Mesenchymal stem cell (in vitro differentiated cells and primary cell): ENCODE measurements at regions not wholly inside any gene's neighbourhood (a gene's known extent, or its start where the extent isn't known, plus 50 kb on each side); places are given as distances from the start of the nearest gene placed in this dataset.

Experiments
- DNase-seq: peaks from one replicate; pipeline ENCODE4 v3.0.0-alpha.2; 2013
- H2AFZ ChIP-seq: one replicate; pipeline ENCODE4 v1.6.1; 2013; ENCODE audit warnings: low read depth, mild to moderate bottlenecking, control low read depth, inconsistent platforms, low read length, moderate library complexity
- H2AK5ac ChIP-seq: 2 replicates; pipeline ENCODE4 v1.6.1; 2013; ENCODE audit warnings: low read length, moderate library complexity, mild to moderate bottlenecking, inconsistent platforms; ENCODE audit not compliant: severe bottlenecking
- H2BK120ac ChIP-seq: one replicate; pipeline ENCODE4 v1.6.1; 2013; ENCODE audit warnings: low read depth, mild to moderate bottlenecking, inconsistent platforms, low read length, moderate library complexity
- H2BK12ac ChIP-seq, 2 experiments: one replicate each; pipeline ENCODE4 v1.6.1; 2013; ENCODE audit warnings: inconsistent platforms in 2 of 2, low read length in 2 of 2, mild to moderate bottlenecking in 2 of 2, moderate library complexity in 2 of 2, control low read depth in 1 of 2
- H2BK15ac ChIP-seq: one replicate; pipeline ENCODE4 v1.6.1; 2013; ENCODE audit warnings: mild to moderate bottlenecking, low read depth, inconsistent platforms; ENCODE audit not compliant: poor library complexity, severe bottlenecking
- H2BK5ac ChIP-seq: 2 replicates; pipeline ENCODE4 v1.6.1; 2013; ENCODE audit warnings: low read depth, mild to moderate bottlenecking, low read length, control low read depth, inconsistent platforms; ENCODE audit not compliant: poor library complexity, severe bottlenecking
- H3K14ac ChIP-seq, 2 experiments: one replicate each; pipeline ENCODE4 v1.6.1; 2013; ENCODE audit warnings: inconsistent platforms in 2 of 2, low read length in 2 of 2, control low read depth in 1 of 2, mild to moderate bottlenecking in 1 of 2, moderate library complexity in 1 of 2
- H3K18ac ChIP-seq, 2 experiments: one replicate each; pipeline ENCODE4 v1.6.1; 2013; ENCODE audit warnings: inconsistent platforms in 2 of 2, low read length in 2 of 2, control low read depth in 1 of 2, low read depth in 1 of 2, mild to moderate bottlenecking in 1 of 2
- H3K23ac ChIP-seq, 2 experiments: one replicate each; pipeline ENCODE4 v1.6.1; 2013; ENCODE audit warnings: inconsistent platforms in 2 of 2, low read length in 2 of 2, mild to moderate bottlenecking in 2 of 2, moderate library complexity in 2 of 2, control low read depth in 1 of 2
- H3K27ac ChIP-seq: 2 replicates; pipeline ENCODE4 v1.5.1; 2013; ENCODE audit warnings: mild to moderate bottlenecking, moderate library complexity, low read length, control low read depth, inconsistent platforms; ENCODE audit not compliant: poor library complexity, severe bottlenecking
- H3K27me3 ChIP-seq, 2 experiments: 2 replicates each; pipeline versions ENCODE4 v1.6.1 to v1.7.0; 2013; ENCODE audit warnings: low read length in 2 of 2, mild to moderate bottlenecking in 2 of 2, moderate library complexity in 2 of 2, control low read depth in 1 of 2, inconsistent platforms in 1 of 2; ENCODE audit not compliant: control insufficient read depth in 1 of 2, insufficient read depth in 1 of 2
- H3K36me3 ChIP-seq, 2 experiments: 2 replicates each; pipeline versions ENCODE4 v1.6.1 to v1.7.0; 2013; ENCODE audit warnings: low read length in 2 of 2, control low read depth in 1 of 2, inconsistent platforms in 1 of 2, low read depth in 1 of 2, mild to moderate bottlenecking in 1 of 2; ENCODE audit not compliant: insufficient read depth in 2 of 2, control insufficient read depth in 1 of 2
- H3K4ac ChIP-seq, 2 experiments: one replicate each; pipeline ENCODE4 v1.6.1; 2013; ENCODE audit warnings: inconsistent platforms in 2 of 2, low read length in 2 of 2, mild to moderate bottlenecking in 2 of 2, moderate library complexity in 2 of 2, control low read depth in 1 of 2, low read depth in 1 of 2
- H3K4me1 ChIP-seq: 2 replicates; pipeline ENCODE4 v1.6.1; 2013; ENCODE audit warnings: low read depth, low read length, control low read depth; ENCODE audit not compliant: control insufficient read depth, insufficient read depth
- H3K4me2 ChIP-seq: 2 replicates; pipeline ENCODE4 v1.6.1; 2013; ENCODE audit warnings: low read length, mild to moderate bottlenecking, inconsistent platforms; ENCODE audit not compliant: poor library complexity, severe bottlenecking
- H3K4me3 ChIP-seq, 2 experiments: 2 replicates each; pipeline versions ENCODE4 v1.5.1 to v1.7.0; 2013; ENCODE audit warnings: low read length in 2 of 2, mild to moderate bottlenecking in 2 of 2, control low read depth in 1 of 2, low read depth in 1 of 2; ENCODE audit not compliant: insufficient read depth in 1 of 2
- H3K79me1 ChIP-seq: replicated peaks from 2 replicates; pipeline ENCODE4 v1.6.1; 2013; ENCODE audit warnings: mild to moderate bottlenecking, control low read depth, low read length, inconsistent platforms; ENCODE audit not compliant: poor library complexity, severe bottlenecking
- H3K9ac ChIP-seq: 2 replicates; pipeline ENCODE4 v1.7.0; 2013; ENCODE audit warnings: mild to moderate bottlenecking, low read length, moderate library complexity
- H3K9me3 ChIP-seq: 2 replicates; pipeline ENCODE4 v1.7.0; 2013; ENCODE audit warnings: mild to moderate bottlenecking, low read length; ENCODE audit not compliant: control insufficient read depth
- H4K8ac ChIP-seq: one replicate; pipeline ENCODE4 v1.6.1; 2013; ENCODE audit warnings: inconsistent platforms, mild to moderate bottlenecking, low read length, moderate library complexity
- H4K91ac ChIP-seq: one replicate; pipeline ENCODE4 v1.6.1; 2013; ENCODE audit warnings: mild to moderate bottlenecking, low read length, inconsistent platforms
- WGBS: methylation state at CpG from one replicate; pipeline ENCODE4 v1.1.7; 2013; ENCODE audit warnings: mixed read lengths; 5-methylcytosine and 5-hydroxymethylcytosine counted together

GRCh38 chr6:90896075-90896547, 309.2 kb upstream of the MAP3K7 start:
- Histone ChIP-seq H3K4ac (no peak overlapping the region), H3K36me3 (no peaks in the 10 kb centered on the region), H3K27me3 (peaks cover 0 to 3% of the 10 kb centered on the region in 2 experiments), H4K91ac (no peak overlapping the region), H3K27ac (no peak overlapping the region), H2BK15ac (no peak overlapping the region), H3K14ac (no peak overlapping the region), H3K18ac (no peak overlapping the region), H4K8ac (no peak overlapping the region), H2BK120ac (no peak overlapping the region), H3K4me3 (no peak overlapping the region), H3K4me1 (peaks cover 2% of the 10 kb centered on the region), H3K79me1 (no peaks in the 10 kb centered on the region), H3K4me2 (no peak overlapping the region), H2AK5ac (no peak overlapping the region), H3K9me3 (no peaks in the 10 kb centered on the region), H2BK5ac (no peak overlapping the region), H3K9ac (no peak overlapping the region), H3K23ac (no peak overlapping the region), H2AFZ (no peak overlapping the region), H2BK12ac (no peak overlapping the region)
- WGBS, result 61% methylated on average over 2 of the region's 3 CpGs
- DNase-seq, result peak; percentile 15

- no peak overlapping the region for H3K23ac ChIP-seq
- no peak overlapping the region for H2BK120ac ChIP-seq
- H3K4me3 ChIP-seq, result no peak overlapping the region
- no peak overlapping the region for H3K4me2 ChIP-seq
- no peak overlapping the region for H2BK12ac ChIP-seq
- no peak overlapping the region for H3K9ac ChIP-seq
- DNase-seq, result peak; percentile 18
- no peak overlapping the region for H3K4ac ChIP-seq
- no peaks in the 10 kb centered on the region for H3K36me3 ChIP-seq
- no peak overlapping the region for H4K91ac ChIP-seq
- peaks cover 0 to 3% of the 10 kb centered on the region in 2 experiments for H3K27me3 ChIP-seq
- H4K8ac ChIP-seq, result no peak overlapping the region
- no peak overlapping the region for H2BK5ac ChIP-seq
- no peaks in the 10 kb centered on the region for H3K9me3 ChIP-seq
- no peaks in the 10 kb centered on the region for H3K79me1 ChIP-seq
- H2AK5ac ChIP-seq, result no peak overlapping the region
- H3K27ac ChIP-seq, result no peak overlapping the region
- H2AFZ ChIP-seq, result no peak overlapping the region
- H3K14ac ChIP-seq, result no peak overlapping the region
- no peak overlapping the region for H3K18ac ChIP-seq
- no peak overlapping the region for H2BK15ac ChIP-seq
- WGBS, result 65% methylated on average over 8 of the region's 9 CpGs
- H3K4me1 ChIP-seq, result peaks cover 2% of the 10 kb centered on the region
Observed at GRCh38 chr6:90895299-90896074, 308.6 kb upstream of the MAP3K7 start.

GRCh38 chr6:90894285-90895130, 307.6 kb upstream of the MAP3K7 start:
- Histone ChIP-seq H3K23ac (no peak overlapping the region), H3K27ac (no peak overlapping the region), H3K4ac (no peak overlapping the region), H3K4me1 (peaks cover 2% of the 10 kb centered on the region), H2AK5ac (no peak overlapping the region), H3K36me3 (no peaks in the 10 kb centered on the region), H3K9me3 (no peaks in the 10 kb centered on the region), H2BK120ac (no peak overlapping the region), H3K4me3 (no peak overlapping the region), H2BK5ac (no peak overlapping the region), H3K79me1 (no peaks in the 10 kb centered on the region), H3K14ac (no peak overlapping the region), H3K27me3 (peaks cover 0 to 3% of the 10 kb centered on the region in 2 experiments), H3K4me2 (no peak overlapping the region), H4K91ac (no peak overlapping the region), H2BK15ac (no peak overlapping the region), H4K8ac (no peak overlapping the region), H3K18ac (no peak overlapping the region), H2AFZ (no peak overlapping the region), H2BK12ac (no peak overlapping the region), H3K9ac (no peak overlapping the region)
- no peak for DNase-seq
- 91% methylated on average over 7 of the region's 9 CpGs for WGBS

GRCh38 chr6:90893400-90893799, 306.5 kb upstream of the MAP3K7 start:
- no peak overlapping the region for H2BK15ac ChIP-seq
- H3K18ac ChIP-seq, result no peak overlapping the region
- H2AFZ ChIP-seq, result no peak overlapping the region
- no peak overlapping the region for H2BK120ac ChIP-seq
- no peaks in the 10 kb centered on the region for H3K9me3 ChIP-seq
- H2BK5ac ChIP-seq, result no peak overlapping the region
- H3K9ac ChIP-seq, result no peak overlapping the region
- peaks cover 2% of the 10 kb centered on the region for H3K4me1 ChIP-seq
- H3K23ac ChIP-seq, result no peak overlapping the region
- H3K27ac ChIP-seq, result no peak overlapping the region
- H3K14ac ChIP-seq, result no peak overlapping the region
- no peaks in the 10 kb centered on the region for H3K79me1 ChIP-seq
- no peak overlapping the region for H2AK5ac ChIP-seq
- H4K91ac ChIP-seq, result no peak overlapping the region
- 86% methylated on average over 4 of the region's 4 CpGs for WGBS
- H3K4me3 ChIP-seq, result no peak overlapping the region
- no peak overlapping the region for H3K4ac ChIP-seq
- H3K36me3 ChIP-seq, result no peaks in the 10 kb centered on the region
- DNase-seq, result no peak
- H4K8ac ChIP-seq, result no peak overlapping the region
- H3K27me3 ChIP-seq, result peaks cover 0 to 3% of the 10 kb centered on the region in 2 experiments
- no peak overlapping the region for H2BK12ac ChIP-seq
- no peak overlapping the region for H3K4me2 ChIP-seq
